ENCODE measurements at regions not wholly inside any gene's neighbourhood (a gene's known extent, or its start where the extent isn't known, plus 50 kb on each side); places are given as distances from the start of the nearest gene placed in this dataset.

DNA sequence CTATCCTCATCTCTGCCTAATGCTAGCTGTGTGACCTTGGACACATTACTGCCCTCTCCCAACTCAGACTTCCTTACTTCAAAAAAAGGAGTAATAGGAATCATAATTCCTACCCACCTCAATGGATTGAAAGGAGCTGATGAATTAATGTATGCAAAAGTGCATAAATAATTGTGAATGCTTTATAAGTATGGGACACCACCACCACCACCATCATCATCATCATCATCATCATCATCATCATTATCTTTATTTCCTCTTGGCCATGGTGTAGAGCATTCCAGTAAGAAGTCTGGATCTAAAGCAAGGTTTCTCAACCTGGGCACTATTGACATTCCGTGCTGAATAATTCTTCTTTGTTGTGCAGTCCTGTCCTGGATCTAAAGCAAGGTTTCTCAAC lies 282.5 kb downstream of the MEX3B start:
- no peak for TF ChIP-seq POLR2AphosphoS5 (IDR thresholded peaks at IDR 0.05)
- TF ChIP-seq, protein P1, sequence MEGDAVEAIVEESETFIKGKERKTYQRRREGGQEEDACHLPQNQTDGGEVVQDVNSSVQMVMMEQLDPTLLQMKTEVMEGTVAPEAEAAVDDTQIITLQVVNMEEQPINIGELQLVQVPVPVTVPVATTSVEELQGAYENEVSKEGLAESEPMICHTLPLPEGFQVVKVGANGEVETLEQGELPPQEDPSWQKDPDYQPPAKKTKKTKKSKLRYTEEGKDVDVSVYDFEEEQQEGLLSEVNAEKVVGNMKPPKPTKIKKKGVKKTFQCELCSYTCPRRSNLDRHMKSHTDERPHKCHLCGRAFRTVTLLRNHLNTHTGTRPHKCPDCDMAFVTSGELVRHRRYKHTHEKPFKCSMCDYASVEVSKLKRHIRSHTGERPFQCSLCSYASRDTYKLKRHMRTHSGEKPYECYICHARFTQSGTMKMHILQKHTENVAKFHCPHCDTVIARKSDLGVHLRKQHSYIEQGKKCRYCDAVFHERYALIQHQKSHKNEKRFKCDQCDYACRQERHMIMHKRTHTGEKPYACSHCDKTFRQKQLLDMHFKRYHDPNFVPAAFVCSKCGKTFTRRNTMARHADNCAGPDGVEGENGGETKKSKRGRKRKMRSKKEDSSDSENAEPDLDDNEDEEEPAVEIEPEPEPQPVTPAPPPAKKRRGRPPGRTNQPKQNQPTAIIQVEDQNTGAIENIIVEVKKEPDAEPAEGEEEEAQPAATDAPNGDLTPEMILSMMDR (IDR thresholded peaks at IDR 0.05), result no peak

Data from gastroesophageal sphincter (tissue), 3 donors.